Tibial artery (tissue), 4 donors: ENCODE measurements at regions not wholly inside any gene's neighbourhood (a gene's known extent, or its start where the extent isn't known, plus 50 kb on each side); places are given as distances from the start of the nearest gene placed in this dataset.

Experiments used
- DNase-seq, 2 donors: peaks; one replicate each; pipeline ENCODE4 v3.0.0-alpha.2; 2019
- H3K27ac ChIP-seq, 2 donors: fragments of 200-600 bp; sonication (generic) in 1 of 2; 1 replicate in 1 of 2; 2 replicates in 1 of 2; pipeline ENCODE4 v1.5.1; 2018 to 2019; ENCODE audit warnings: mild to moderate bottlenecking in 1 of 2
- H3K27me3 ChIP-seq, 2 donors: fragments of 200-600 bp; sonication (generic) in 1 of 2; one replicate each; pipeline versions ENCODE4 v1.5.1 to v1.6.0; 2016 to 2019
- H3K36me3 ChIP-seq, 3 donors: fragments of 200-600 bp; sonication (generic) in 2 of 3; one replicate each; pipeline ENCODE4 v1.5.1; 2016 to 2019; ENCODE audit warnings: mild to moderate bottlenecking in 2 of 3
- H3K4me1 ChIP-seq, 4 donors: fragments of 200-600 bp; sonication (generic) in 2 of 4; 1 replicate in 3 of 4; 2 replicates in 1 of 4; pipeline ENCODE4 v1.5.1; 2016 to 2019
- H3K4me3 ChIP-seq, 2 donors: fragments of 200-600 bp; sonication (generic) in 1 of 2; 1 replicate in 1 of 2; 2 replicates in 1 of 2; pipeline ENCODE4 v1.5.1; 2018 to 2019; ENCODE audit warnings: mild to moderate bottlenecking in 2 of 2
- H3K9me3 ChIP-seq, 3 donors: fragments of 200-600 bp; sonication (generic) in 1 of 3; one replicate each; pipeline ENCODE4 v1.5.1; 2016 to 2019
- intact Hi-C: fragments of 100-400 bp; cut with DNase I; formaldehyde crosslinking; loops from one replicate; pipeline ENCODE4 v1.15.0; 2023; ENCODE audit warnings: low total_unique reads
- TF ChIP-seq, protein P1 (sequence below), 2 experiments: fragments of 200-600 bp in 1 of 2; fragments of 450-650 bp in 1 of 2; IDR thresholded peaks; one replicate each; pipeline ENCODE4 v1.5.1; 2017 to 2019; ENCODE audit warnings: antibody characterized with exemption in 2 of 2, mild to moderate bottlenecking in 1 of 2, moderate library complexity in 1 of 2

GRCh38 chr6:1514078-1514477 is 95.6 kb upstream of the FOXC1 start:
- intact Hi-C loops, result no loop called here
- Histone ChIP-seq H3K9me3 (peaks cover 0 to 18% (median 2%) of the 10 kb centered on the region in 3 donors), H3K4me1 (no peaks in the 10 kb centered on the region), H3K4me3 (no peak overlapping the region), H3K36me3 (no peaks in the 10 kb centered on the region), H3K27me3 (peaks cover 0 to 10% of the 10 kb centered on the region in 2 donors), H3K27ac (no peak overlapping the region)
- no peak for DNase-seq
- TF ChIP-seq, protein P1, sequence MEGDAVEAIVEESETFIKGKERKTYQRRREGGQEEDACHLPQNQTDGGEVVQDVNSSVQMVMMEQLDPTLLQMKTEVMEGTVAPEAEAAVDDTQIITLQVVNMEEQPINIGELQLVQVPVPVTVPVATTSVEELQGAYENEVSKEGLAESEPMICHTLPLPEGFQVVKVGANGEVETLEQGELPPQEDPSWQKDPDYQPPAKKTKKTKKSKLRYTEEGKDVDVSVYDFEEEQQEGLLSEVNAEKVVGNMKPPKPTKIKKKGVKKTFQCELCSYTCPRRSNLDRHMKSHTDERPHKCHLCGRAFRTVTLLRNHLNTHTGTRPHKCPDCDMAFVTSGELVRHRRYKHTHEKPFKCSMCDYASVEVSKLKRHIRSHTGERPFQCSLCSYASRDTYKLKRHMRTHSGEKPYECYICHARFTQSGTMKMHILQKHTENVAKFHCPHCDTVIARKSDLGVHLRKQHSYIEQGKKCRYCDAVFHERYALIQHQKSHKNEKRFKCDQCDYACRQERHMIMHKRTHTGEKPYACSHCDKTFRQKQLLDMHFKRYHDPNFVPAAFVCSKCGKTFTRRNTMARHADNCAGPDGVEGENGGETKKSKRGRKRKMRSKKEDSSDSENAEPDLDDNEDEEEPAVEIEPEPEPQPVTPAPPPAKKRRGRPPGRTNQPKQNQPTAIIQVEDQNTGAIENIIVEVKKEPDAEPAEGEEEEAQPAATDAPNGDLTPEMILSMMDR (IDR thresholded peaks at IDR 0.05), result no peak

DNA sequence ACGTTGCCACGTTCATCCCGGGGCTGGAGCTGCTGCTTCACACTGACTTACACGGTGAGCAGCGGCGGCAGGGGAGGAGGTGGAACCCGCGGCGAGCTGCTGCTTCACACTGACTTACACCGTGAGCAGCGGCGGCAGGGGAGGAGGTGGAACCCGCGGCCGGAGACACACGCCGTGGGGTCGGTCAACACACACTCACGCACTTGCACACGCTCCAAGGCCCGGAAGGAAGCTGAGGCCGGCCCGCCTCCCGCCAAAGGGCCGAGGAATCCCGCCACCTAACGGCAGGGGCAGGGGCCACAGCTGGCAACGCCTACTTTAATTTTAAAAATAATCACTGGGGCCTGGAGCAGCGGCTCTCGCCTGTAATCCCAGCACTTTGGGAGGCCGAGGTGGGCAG is 94.4 kb upstream of the FOXC1 start:
- intact Hi-C loops, result no loop called here
- Histone ChIP-seq H3K27me3 (peaks cover 0 to 6% of the 10 kb centered on the region in 2 donors), H3K9me3 (peaks cover 0 to 18% (median 6%) of the 10 kb centered on the region in 3 donors)

GRCh38 chr6:1515781-1516180 is 93.9 kb upstream of the FOXC1 start:
- no peak for DNase-seq
- H3K27ac ChIP-seq, result no peak overlapping the region
- peaks cover 0 to 1% of the 10 kb centered on the region in 2 donors for H3K27me3 ChIP-seq
- H3K9me3 ChIP-seq, result peaks cover 0 to 18% (median 6%) of the 10 kb centered on the region in 3 donors
- no peaks in the 10 kb centered on the region for H3K36me3 ChIP-seq
- intact Hi-C loops, result no loop called here
- no peaks in the 10 kb centered on the region for H3K4me1 ChIP-seq
- H3K4me3 ChIP-seq, result no peak overlapping the region
- TF ChIP-seq, protein P1 (IDR thresholded peaks at IDR 0.05), result no peak

More for the DNA sequence above, 94.4 kb upstream of the FOXC1 start:
- Histone ChIP-seq H3K4me3 (no peak overlapping the region), H3K36me3 (no peaks in the 10 kb centered on the region), H3K4me1 (no peaks in the 10 kb centered on the region), H3K27ac (no peak overlapping the region)
- TF ChIP-seq, protein P1 (IDR thresholded peaks at IDR 0.05), result no peak
- DNase-seq, result no peak

GRCh38 chr6:1516742-1517520 is 92.8 kb upstream of the FOXC1 start:
- Histone ChIP-seq H3K36me3 (no peaks in the 10 kb centered on the region), H3K9me3 (peaks cover 0 to 18% (median 6%) of the 10 kb centered on the region in 3 donors), H3K27ac (no peak overlapping the region), H3K4me3 (no peak overlapping the region), H3K27me3 (peaks cover 0 to 4% of the 10 kb centered on the region in 2 donors), H3K4me1 (no peaks in the 10 kb centered on the region)
- TF ChIP-seq, protein P1 (IDR thresholded peaks at IDR 0.05), result no peak
- intact Hi-C loops, result no loop called here
- no peak for DNase-seq

GRCh38 chr6:1518855-1519254 is 90.9 kb upstream of the FOXC1 start:
- intact Hi-C loops, result no loop called here
- Histone ChIP-seq H3K4me1 (peaks cover 0 to 5% (median 3%) of the 10 kb centered on the region in 4 donors), H3K4me3 (no peak overlapping the region), H3K27me3 (peaks cover 0 to 24% of the 10 kb centered on the region in 2 donors), H3K9me3 (peaks cover 0 to 18% (median 6%) of the 10 kb centered on the region in 3 donors), H3K36me3 (no peaks in the 10 kb centered on the region), H3K27ac (no peak overlapping the region)
- TF ChIP-seq, protein P1 (IDR thresholded peaks at IDR 0.05), result no peak
- DNase-seq, result no peak
